Fibroblast of gingiva (primary cell): ENCODE measurements at regions not wholly inside any gene's neighbourhood (a gene's known extent, or its start where the extent isn't known, plus 50 kb on each side); places are given as distances from the start of the nearest gene placed in this dataset.

Experiments used
- DNase-seq: peaks from one replicate; pipeline ENCODE4 v3.0.0-alpha.2; 2011; ENCODE audit warnings: low read depth

DNA sequence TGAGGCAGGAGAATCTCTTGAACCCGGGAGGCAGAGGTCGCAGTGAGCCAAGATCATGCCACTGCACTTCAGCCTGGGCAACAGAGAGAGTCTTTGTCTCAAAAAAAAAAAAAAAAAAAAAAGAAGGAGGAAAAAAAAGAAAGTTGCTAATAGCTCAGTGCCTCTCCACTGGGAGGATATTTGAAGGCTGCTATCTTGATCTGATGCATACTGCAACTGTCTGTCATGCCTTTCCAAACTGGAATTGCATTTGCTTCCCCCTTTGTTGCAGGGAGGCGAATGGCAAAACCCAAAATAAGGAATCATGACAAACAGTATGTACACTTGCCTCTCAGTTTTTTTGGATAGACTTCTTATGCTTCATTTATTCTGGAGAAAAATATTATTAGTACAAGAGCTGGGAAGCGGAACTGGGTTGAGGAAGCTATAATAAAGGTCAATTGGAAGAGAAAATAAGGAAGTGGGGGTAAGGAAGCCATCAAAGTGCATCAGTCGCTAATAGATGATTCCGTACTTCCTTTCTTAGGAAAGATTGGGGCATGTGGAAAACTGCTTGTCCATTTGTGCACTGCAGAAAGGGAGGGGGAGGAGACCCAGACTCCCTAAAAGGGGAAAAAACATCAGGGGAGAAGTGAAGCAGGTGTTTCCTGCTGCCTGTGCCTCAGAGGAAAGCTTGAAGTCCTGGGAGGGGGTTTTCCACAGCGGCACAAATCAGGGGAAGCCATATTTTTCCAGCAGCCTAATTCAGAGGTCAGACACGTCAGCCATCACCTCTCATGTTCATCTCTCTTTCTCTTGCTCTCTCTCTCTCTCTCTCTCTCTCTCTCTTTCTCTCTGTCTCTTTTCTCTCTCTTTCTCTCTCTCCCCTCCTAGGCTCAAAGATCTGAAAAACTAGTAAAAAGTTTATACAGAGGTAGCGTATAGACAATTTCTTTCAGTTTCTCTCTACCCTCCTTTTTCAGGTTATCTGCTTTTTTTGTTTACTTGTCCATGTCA lies 301.4 kb upstream of the TNP1 start:
- no peak for DNase-seq

- no peak for DNase-seq
These were observed 300.4 kb upstream of the TNP1 start for GRCh38 chr2:217160103-217160743.

DNA sequence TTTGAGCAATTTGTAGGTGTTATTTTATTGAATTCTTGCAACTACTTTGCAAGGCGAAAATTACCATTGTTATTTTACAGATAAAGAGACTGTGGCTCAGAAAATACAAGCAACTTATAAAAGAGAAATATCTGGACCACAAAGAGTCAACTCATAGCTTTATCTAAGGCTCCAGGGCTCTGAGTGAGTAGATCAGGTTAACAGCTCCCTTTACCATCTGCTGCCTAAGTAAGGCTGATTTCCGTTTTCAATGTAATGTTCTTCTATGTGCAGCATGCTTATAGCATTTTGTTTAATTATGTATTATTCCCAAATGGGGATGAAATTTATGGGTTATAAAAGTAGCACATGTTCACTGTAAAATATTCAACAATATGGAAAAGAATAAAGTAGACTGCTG lies 299.1 kb upstream of the TNP1 start:
- no peak for DNase-seq

GRCh38 chr2:217157581-217157980 lies 297.7 kb upstream of the TNP1 start:
- DNase-seq: no peak

DNA sequence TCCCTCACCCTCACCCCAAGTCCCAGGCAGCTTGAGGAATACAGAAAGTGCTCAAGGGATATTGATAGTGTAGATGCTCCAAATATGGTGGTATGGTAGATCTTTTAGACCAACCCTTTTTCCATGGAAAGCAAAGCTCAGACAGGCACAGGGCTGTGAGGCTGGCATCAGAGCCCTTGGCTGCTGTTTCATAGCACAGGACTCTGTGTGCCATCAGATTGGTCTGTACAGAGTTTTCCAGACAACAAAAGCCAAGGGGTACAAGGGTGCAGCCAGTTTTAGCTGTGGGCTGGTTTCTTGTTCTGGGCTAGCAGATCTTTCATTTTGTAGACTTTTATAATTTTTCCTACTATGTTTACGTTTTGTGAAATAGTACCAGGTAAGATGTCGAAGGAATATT lies 296.9 kb upstream of the TNP1 start:
- no peak for DNase-seq

GRCh38 chr2:217154923-217155322 lies 295.1 kb upstream of the TNP1 start:
- DNase-seq: no peak

GRCh38 chr2:217153510-217153909 lies 293.6 kb upstream of the TNP1 start:
- DNase-seq: no peak

- DNase-seq: no peak
These were observed 293.0 kb upstream of the TNP1 start for GRCh38 chr2:217152831-217153230.

GRCh38 chr2:217151509-217152206 lies 291.8 kb upstream of the TNP1 start:
- DNase-seq: no peak

DNA sequence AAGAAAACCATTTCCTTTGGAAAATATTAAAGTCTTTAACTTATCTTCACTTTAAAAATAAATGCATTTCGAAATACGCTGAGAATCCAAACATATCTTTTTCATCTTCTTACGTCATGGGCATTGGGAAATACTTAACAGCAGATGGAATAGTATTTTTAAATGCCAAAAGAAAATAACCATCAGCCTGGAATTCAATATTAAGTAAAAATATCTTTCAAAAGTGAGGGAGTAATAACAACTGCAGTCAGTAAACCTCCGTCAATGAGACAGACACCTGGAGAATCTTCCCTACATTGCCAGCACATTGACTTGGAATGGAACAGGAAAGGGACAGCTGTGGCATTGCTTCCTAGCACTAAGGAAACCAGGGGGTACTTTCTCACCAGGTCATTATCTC lies 290.4 kb upstream of the TNP1 start:
- DNase-seq: peak; percentile 83

DNA sequence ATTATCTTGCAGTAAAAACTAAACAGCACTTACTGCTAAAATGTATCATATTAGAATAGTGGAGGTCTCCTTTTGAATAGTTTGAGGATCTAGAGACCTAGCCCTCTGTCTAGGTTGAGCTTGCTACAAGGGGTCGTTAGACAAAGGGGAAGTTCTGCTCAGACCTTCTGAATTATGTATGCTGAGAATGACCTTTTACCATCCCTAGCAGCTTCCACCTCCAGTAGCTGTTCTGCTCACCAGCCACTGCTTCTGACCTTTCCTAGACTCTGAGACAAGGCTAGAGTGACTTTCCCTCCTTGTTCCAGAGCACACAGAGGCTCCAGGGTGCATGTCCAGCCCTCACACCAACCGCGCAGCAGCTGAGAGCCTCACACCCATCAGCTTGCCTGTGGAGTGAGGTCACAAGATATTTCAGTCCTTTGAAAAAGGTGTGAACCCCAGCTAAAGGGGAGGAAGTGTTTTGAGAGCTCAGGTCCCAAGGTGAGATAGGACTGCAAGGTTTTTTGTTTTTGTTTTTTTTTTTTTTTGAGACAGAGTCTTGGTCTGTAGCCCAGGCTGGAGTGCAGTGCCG lies 289.3 kb upstream of the TNP1 start:
- DNase-seq: no peak

DNA sequence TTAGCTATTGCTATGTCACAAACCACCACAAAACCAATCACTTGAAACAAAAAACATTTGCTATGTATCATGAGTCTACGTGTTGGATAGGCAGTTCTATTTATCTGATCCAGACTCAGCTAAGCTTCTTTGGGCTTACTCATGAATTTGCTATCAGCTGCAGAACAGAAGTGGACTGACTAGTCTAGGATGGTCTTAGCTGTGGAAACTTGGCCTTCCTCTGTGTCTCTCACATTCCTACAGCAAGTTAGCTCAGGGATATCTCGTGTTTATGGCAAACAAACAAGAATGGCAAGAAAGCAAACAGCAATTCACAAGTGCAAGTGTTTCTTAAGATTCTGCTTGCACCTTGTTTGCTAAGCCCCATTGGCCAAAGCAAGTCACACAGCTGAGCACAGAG lies 288.0 kb upstream of the TNP1 start:
- DNase-seq: no peak

DNA sequence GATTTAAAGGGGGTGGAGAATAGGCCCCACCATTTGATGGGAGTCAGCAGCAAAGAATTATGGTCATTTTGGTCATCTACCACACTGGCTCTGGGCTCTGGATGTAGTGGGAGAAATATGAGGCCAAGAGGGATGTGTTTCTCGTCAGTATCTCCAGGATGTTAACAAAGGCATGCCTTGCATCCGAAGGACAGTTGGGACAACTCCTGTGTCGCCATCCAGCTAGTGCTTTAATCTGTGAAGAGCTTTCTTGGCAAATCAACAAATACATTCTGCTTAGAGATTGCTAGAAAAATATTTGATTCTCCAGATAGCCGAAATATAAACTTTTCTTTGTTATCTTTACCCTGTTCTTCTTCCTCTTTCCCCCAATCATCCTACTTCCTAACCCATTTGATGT lies 287.1 kb upstream of the TNP1 start:
- DNase-seq: no peak

DNA sequence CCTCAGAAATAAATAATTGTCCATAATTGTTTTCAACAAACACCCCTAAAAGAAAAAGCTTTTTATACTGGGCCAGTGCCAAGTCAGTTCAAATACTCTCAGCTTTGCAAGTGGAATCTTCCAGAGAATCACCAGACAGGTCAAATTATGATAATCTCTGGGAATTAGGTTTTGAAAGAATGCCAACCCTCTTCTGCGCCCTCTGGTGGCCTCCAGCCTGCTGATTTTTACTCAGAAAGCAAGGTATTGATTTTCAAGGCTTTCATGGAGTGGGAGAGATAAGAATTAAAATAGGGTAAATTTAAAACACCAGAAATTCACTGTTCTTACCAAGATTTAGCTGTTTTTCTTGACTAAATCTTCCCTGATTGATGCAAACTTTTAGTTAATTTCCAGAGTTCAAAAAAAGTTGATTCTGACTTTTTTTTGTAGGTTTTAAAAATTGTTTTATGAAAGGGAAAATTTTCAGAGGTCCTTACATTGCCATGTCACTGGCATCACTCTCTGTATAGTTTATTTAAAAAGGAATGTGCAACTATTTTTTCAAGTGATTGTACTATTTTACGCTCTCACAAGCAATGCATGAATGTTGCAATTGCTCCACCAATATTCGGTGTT lies 282.9 kb upstream of the TNP1 start:
- DNase-seq: no peak

- DNase-seq: no peak
These were observed 278.4 kb upstream of the TNP1 start for GRCh38 chr2:217138284-217138683.

- peak; percentile 67 for DNase-seq
These were observed 267.9 kb upstream of the TNP1 start for GRCh38 chr2:217127744-217128143.

- no peak for DNase-seq
These were observed 265.1 kb upstream of the TNP1 start for GRCh38 chr2:217125014-217125413.

GRCh38 chr2:217124050-217124449 lies 264.2 kb upstream of the TNP1 start:
- DNase-seq: no peak

DNA sequence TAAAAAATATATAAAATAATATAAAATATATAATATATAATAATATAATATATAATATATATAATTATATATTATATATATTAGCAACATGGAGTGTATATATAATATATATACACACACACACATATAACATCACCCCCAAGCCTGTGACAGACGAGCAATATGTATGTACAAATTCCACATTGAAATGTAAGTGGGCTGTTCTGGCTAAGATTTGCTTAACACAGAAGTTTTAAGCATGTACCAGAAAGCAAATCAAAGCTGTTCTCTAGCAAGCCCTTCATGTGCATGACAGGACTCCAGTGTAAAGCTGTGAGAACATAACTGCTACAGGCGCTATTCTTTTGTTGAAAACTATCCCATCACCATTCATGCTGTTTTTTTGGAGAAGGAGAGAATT lies 261.7 kb upstream of the TNP1 start:
- no peak for DNase-seq

- DNase-seq: no peak
These were observed 260.6 kb upstream of the TNP1 start for GRCh38 chr2:217120429-217120828.

DNA sequence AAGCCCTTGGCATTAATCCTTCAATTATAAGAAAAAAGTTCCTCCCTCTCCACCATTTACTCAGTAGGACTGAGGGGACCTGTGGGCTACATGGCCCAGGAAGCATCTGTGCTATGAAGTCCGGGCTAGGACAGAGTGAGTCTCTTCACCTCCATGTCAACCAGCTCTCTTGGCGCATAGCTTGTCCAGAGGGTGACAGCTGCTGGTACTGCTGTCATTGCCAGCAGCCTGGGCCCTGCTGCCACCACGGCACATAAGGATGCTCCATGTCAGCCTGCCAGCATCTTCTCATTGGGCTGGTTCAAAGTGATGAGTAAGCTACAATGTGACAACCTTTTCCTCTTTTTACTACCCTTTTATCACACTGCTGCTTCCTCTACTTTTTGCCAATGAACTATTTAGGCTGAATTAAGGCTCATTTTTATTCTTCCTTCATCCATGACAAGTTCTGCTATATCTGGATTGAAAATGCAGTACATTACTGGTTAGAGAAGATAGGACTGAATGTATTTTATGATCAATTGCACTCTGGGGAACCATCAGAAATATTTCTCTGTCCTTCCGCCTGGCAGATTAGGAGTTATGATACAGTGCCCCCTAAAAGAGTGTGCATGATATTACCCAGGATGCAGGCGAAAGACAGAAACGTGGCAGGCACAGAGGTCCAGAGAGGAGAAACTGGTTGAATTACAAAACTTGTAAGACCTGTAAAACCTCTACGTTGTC lies 258.9 kb upstream of the TNP1 start:
- no peak for DNase-seq
